Endothelial cell of umbilical vein (primary cell): ENCODE measurements at regions not wholly inside any gene's neighbourhood (a gene's known extent, or its start where the extent isn't known, plus 50 kb on each side); places are given as distances from the start of the nearest gene placed in this dataset.

Source experiments
- EZH2 ChIP-seq: IDR thresholded peaks from 2 replicates; pipeline ENCODE4 v1.6.1; 2012; ENCODE audit warnings: borderline replicate concordance, low read depth, mild to moderate bottlenecking, moderate library complexity, low read length, inconsistent platforms; ENCODE audit not compliant: severe bottlenecking
- GATA2 ChIP-seq: IDR thresholded peaks from 2 replicates; pipeline ENCODE4 v1.7.0; 2011; ENCODE audit warnings: low read depth, mild to moderate bottlenecking, moderate library complexity, mixed read lengths, low read length; ENCODE audit not compliant: insufficient read length, insufficient read depth
- MYC ChIP-seq: IDR thresholded peaks from one replicate; pipeline ENCODE4 v1.6.1; 2011; ENCODE audit warnings: mild to moderate bottlenecking, low read depth, low read length
- POLR2A ChIP-seq: IDR thresholded peaks from 2 replicates; pipeline ENCODE4 v1.6.1; 2012; ENCODE audit warnings: low read depth, mild to moderate bottlenecking, control low read depth, low read length
- POLR2AphosphoS5 ChIP-seq: IDR thresholded peaks from 2 replicates; pipeline ENCODE4 v1.6.1; 2012; ENCODE audit warnings: low read depth, mild to moderate bottlenecking, control low read depth, low read length, moderate library complexity; ENCODE audit not compliant: insufficient read depth
- TF ChIP-seq, protein P1 (sequence below), 2 donors: IDR thresholded peaks; 1 replicate in 1 of 2; 2 replicates in 1 of 2; pipeline ENCODE4 v1.5.1; 2011; ENCODE audit warnings: low read length in 2 of 2, mild to moderate bottlenecking in 2 of 2, moderate library complexity in 2 of 2, control low read depth in 1 of 2, inconsistent platforms in 1 of 2, low read depth in 1 of 2; ENCODE audit not compliant: insufficient read depth in 1 of 2; ENCODE audit errors: extremely low read depth in 1 of 2
- TF ChIP-seq, protein P2 (sequence below): IDR thresholded peaks from 2 replicates; pipeline ENCODE4 v1.6.1; 2011; ENCODE audit not compliant: insufficient read depth, insufficient read length

DNA sequence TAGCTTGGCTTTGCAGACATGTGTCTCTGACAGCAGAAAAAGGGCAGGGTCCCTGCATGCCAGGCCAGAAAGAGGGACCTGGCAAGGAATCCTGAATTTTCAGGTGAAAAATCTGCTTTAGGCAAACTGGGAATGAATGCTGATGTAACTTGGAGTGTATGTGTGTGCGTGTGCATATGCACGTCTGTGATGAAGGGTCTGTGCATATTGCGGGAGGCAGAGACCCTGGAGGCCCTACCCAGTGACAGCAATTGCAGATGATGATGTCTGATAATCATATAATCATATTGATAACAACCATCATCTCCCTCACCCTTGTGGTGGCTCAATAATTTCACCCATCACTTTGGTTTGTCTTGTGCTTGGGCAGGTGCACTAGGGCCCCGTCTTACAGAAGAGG, 80.7 kb upstream of the SDK2 start:
- TF ChIP-seq, protein P1, sequence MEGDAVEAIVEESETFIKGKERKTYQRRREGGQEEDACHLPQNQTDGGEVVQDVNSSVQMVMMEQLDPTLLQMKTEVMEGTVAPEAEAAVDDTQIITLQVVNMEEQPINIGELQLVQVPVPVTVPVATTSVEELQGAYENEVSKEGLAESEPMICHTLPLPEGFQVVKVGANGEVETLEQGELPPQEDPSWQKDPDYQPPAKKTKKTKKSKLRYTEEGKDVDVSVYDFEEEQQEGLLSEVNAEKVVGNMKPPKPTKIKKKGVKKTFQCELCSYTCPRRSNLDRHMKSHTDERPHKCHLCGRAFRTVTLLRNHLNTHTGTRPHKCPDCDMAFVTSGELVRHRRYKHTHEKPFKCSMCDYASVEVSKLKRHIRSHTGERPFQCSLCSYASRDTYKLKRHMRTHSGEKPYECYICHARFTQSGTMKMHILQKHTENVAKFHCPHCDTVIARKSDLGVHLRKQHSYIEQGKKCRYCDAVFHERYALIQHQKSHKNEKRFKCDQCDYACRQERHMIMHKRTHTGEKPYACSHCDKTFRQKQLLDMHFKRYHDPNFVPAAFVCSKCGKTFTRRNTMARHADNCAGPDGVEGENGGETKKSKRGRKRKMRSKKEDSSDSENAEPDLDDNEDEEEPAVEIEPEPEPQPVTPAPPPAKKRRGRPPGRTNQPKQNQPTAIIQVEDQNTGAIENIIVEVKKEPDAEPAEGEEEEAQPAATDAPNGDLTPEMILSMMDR (IDR thresholded peaks at IDR 0.05; ENCODE audit: extremely low read depth in 1 of 2, insufficient read depth in 1 of 2, low read depth in 1 of 2, low read length in 2 of 2): no peak
- no peak for TF ChIP-seq POLR2A
- no peak for TF ChIP-seq POLR2AphosphoS5
- TF ChIP-seq, protein P2, sequence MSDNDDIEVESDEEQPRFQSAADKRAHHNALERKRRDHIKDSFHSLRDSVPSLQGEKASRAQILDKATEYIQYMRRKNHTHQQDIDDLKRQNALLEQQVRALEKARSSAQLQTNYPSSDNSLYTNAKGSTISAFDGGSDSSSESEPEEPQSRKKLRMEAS: no peak
- TF ChIP-seq EZH2: no peak
- TF ChIP-seq MYC: no peak
- no peak for TF ChIP-seq GATA2
